ENCODE measurements at regions not wholly inside any gene's neighbourhood (a gene's known extent, or its start where the extent isn't known, plus 50 kb on each side); places are given as distances from the start of the nearest gene placed in this dataset.

GRCh38 chr3:127082066-127082465, 99.2 kb downstream of the PLXNA1 start:
- DNase-seq (ENCODE audit: low spot score), result no peak
- TF ChIP-seq TSC22D2 (CRISPR knock-in tag; IDR thresholded peaks at IDR 0.05; ENCODE audit: borderline replicate concordance), result no peak
- TF ChIP-seq SALL1 (CRISPR knock-in tag; IDR thresholded peaks at IDR 0.05), result no peak
- TF ChIP-seq ZNF30 (CRISPR knock-in tag; IDR thresholded peaks at IDR 0.05), result no peak
- no peak for TF ChIP-seq XBP1 (CRISPR knock-in tag; IDR thresholded peaks at IDR 0.05)
- no peak for TF ChIP-seq ZNF230 (CRISPR knock-in tag; IDR thresholded peaks at IDR 0.05)
- TF ChIP-seq BRCA1 (CRISPR knock-in tag; IDR thresholded peaks at IDR 0.05), result no peak
- no peak for TF ChIP-seq ZNF777 (CRISPR knock-in tag; IDR thresholded peaks at IDR 0.05)
- no peak for TF ChIP-seq ZFP37 (CRISPR knock-in tag; IDR thresholded peaks at IDR 0.05; ENCODE audit: borderline replicate concordance)
- TF ChIP-seq CBX1 (IDR thresholded peaks at IDR 0.05; ENCODE audit: low read depth), result no peak
- no peak for TF ChIP-seq JUND (CRISPR knock-in tag; IDR thresholded peaks at IDR 0.05)
- TF ChIP-seq ZNF770 (CRISPR knock-in tag; IDR thresholded peaks at IDR 0.05), result no peak
- TF ChIP-seq ZNF788 (CRISPR knock-in tag; IDR thresholded peaks at IDR 0.05; ENCODE audit: borderline replicate concordance), result no peak
- no peak for TF ChIP-seq ZNF331 (CRISPR knock-in tag; IDR thresholded peaks at IDR 0.05)
- no peak for TF ChIP-seq ZNF383 (CRISPR knock-in tag; IDR thresholded peaks at IDR 0.05; ENCODE audit: borderline replicate concordance)
- TF ChIP-seq PAX8 (CRISPR knock-in tag; IDR thresholded peaks at IDR 0.05; ENCODE audit: borderline replicate concordance), result no peak
- no peak for TF ChIP-seq RFX1 (IDR thresholded peaks at IDR 0.05)
- H3K79me2 ChIP-seq (ENCODE audit: insufficient read depth, low read length), result no peaks in the 10 kb centered on the region
- H3K9ac ChIP-seq (ENCODE audit: insufficient read depth, low read depth, low read length), result no peak overlapping the region
- peaks cover 4 to 62% of the 10 kb centered on the region in 2 experiments; a peak in 4 of 5 replicates for H3K27me3 ChIP-seq (ENCODE audit: control insufficient read depth in 1 of 2, insufficient read depth in 2 of 2, low read length in 2 of 2)
- H4K20me1 ChIP-seq (ENCODE audit: insufficient read depth, low read length), result no peaks in the 10 kb centered on the region
- H3K9me3 ChIP-seq (ENCODE audit: low read length), result no peaks in the 10 kb centered on the region
- no peak for FAIRE-seq
- ChIA-PET CTCF (ENCODE audit: low intra/inter-chr PET ratio, low total read pairs) (no interaction called here), POLR2A (no interaction called here)
- in situ Hi-C loops (cut with HindIII; ENCODE audit: extremely low pct_ligation_motif_present, low pct_unique_long_range_greater_than_20kb) (no loop called here), intact Hi-C loops (cut with micrococcal nuclease; ENCODE audit: unreplicated experiment) (no loop called here)
- no peak for ATAC-seq
- no peak overlapping the region for H3K4me3 ChIP-seq (replicated peaks in 1 of 3; ENCODE audit: insufficient read depth in 1 of 3, low read depth in 2 of 3, low read length in 3 of 3)
- 23% methylated on average over 5 of the region's 7 CpGs for WGBS (ENCODE audit: low lambda C conversion rate)
- no peak overlapping the region for H2AFZ ChIP-seq (ENCODE audit: low read length)
- peaks cover 7% of the 10 kb centered on the region for H3K4me1 ChIP-seq (ENCODE audit: insufficient read depth, low read length)
- H3K4me2 ChIP-seq (ENCODE audit: low read depth, low read length), result no peak overlapping the region
- H3K27ac ChIP-seq (ENCODE audit: extremely low read length, insufficient read depth, low read length), result no peak overlapping the region
- H3K36me3 ChIP-seq (replicated peaks in 1 of 2; ENCODE audit: control insufficient read depth in 1 of 2, insufficient read depth in 2 of 2, low read length in 2 of 2), result no peaks in the 10 kb centered on the region
- BruUV-seq (replicated peaks), result no TSS peak
